SJCRH30 (cell line): ENCODE measurements at regions not wholly inside any gene's neighbourhood (a gene's known extent, or its start where the extent isn't known, plus 50 kb on each side); places are given as distances from the start of the nearest gene placed in this dataset.
"Not testable (repeated sequence)": the region's sequence is repeated elsewhere in the genome, so short reads cannot be mapped to it uniquely, and the experiment has no call there.

Source experiments
- DNase-seq, 2 experiments: peaks; one replicate each; pipeline ENCODE4 v3.0.0-alpha.2; 2015 to 2020
- H3K27ac ChIP-seq: fragments of 250-450 bp; sonication (Bioruptor Pico); 2 replicates; pipeline ENCODE4 v1.5.1; 2020; ENCODE audit warnings: mild to moderate bottlenecking, moderate library complexity
- H3K27me3 ChIP-seq: fragments of 250-450 bp; sonication (Bioruptor Pico); 2 replicates; pipeline ENCODE4 v1.5.1; 2020; ENCODE audit warnings: mild to moderate bottlenecking, moderate library complexity
- H3K36me3 ChIP-seq: fragments of 250-450 bp; sonication (Bioruptor Pico); 2 replicates; pipeline ENCODE4 v1.5.1; 2020; ENCODE audit warnings: mild to moderate bottlenecking, moderate library complexity
- H3K4me1 ChIP-seq: fragments of 250-450 bp; sonication (Bioruptor Pico); 2 replicates; pipeline ENCODE4 v1.5.1; 2020; ENCODE audit warnings: mild to moderate bottlenecking, moderate library complexity
- H3K4me3 ChIP-seq: fragments of 250-450 bp; sonication (Bioruptor Pico); 2 replicates; pipeline ENCODE4 v1.5.1; 2020; ENCODE audit warnings: mild to moderate bottlenecking, moderate library complexity
- H3K9me3 ChIP-seq: fragments of 250-450 bp; sonication (Bioruptor Pico); replicated peaks from 2 replicates; pipeline ENCODE4 v1.5.1; 2020; ENCODE audit warnings: mild to moderate bottlenecking, moderate library complexity

GRCh38 chr9:42239445-42240260 lies 56.2 kb downstream of the SPATA31A6 start:
- H3K4me3 ChIP-seq, H3K9me3 ChIP-seq, H3K36me3 ChIP-seq, H3K27me3 ChIP-seq, H3K4me1 ChIP-seq, H3K27ac ChIP-seq, DNase-seq: not testable (repeated sequence)

- H3K9me3 ChIP-seq, H3K36me3 ChIP-seq, H3K27ac ChIP-seq, H3K4me3 ChIP-seq, H3K4me1 ChIP-seq, DNase-seq, H3K27me3 ChIP-seq: not testable (repeated sequence)
Observed at GRCh38 chr9:42240261-42240579, 56.8 kb downstream of the SPATA31A6 start.

GRCh38 chr9:42243211-42243610 lies 59.8 kb downstream of the SPATA31A6 start:
- DNase-seq, H3K27me3 ChIP-seq, H3K9me3 ChIP-seq: not testable (repeated sequence)

GRCh38 chr9:42243822-42244221 lies 60.4 kb downstream of the SPATA31A6 start:
- H3K27ac ChIP-seq, DNase-seq, H3K27me3 ChIP-seq, H3K4me3 ChIP-seq, H3K36me3 ChIP-seq, H3K4me1 ChIP-seq, H3K9me3 ChIP-seq: not testable (repeated sequence)

More at GRCh38 chr9:42243211-42243610, 59.8 kb downstream of the SPATA31A6 start:
- not testable (repeated sequence) for H3K4me1 ChIP-seq, H3K4me3 ChIP-seq, H3K36me3 ChIP-seq, H3K27ac ChIP-seq

- not testable (repeated sequence) for H3K9me3 ChIP-seq, H3K27ac ChIP-seq, H3K4me1 ChIP-seq, DNase-seq, H3K27me3 ChIP-seq, H3K4me3 ChIP-seq, H3K36me3 ChIP-seq
Observed at GRCh38 chr9:42268729-42269128, 85.3 kb downstream of the SPATA31A6 start.

- H3K27ac ChIP-seq, H3K36me3 ChIP-seq, DNase-seq, H3K4me3 ChIP-seq, H3K9me3 ChIP-seq, H3K4me1 ChIP-seq, H3K27me3 ChIP-seq: not testable (repeated sequence)
Observed at GRCh38 chr9:42269171-42269570, 85.7 kb downstream of the SPATA31A6 start.

GRCh38 chr9:42273191-42273590 lies 89.7 kb downstream of the SPATA31A6 start:
- H3K4me3 ChIP-seq, H3K36me3 ChIP-seq, H3K27ac ChIP-seq, H3K9me3 ChIP-seq, H3K4me1 ChIP-seq, DNase-seq, H3K27me3 ChIP-seq: not testable (repeated sequence)

- no peaks in the 10 kb centered on the region for H3K4me1 ChIP-seq
- no peak overlapping the region for H3K4me3 ChIP-seq
- H3K9me3 ChIP-seq: no peaks in the 10 kb centered on the region
Observed at GRCh38 chr9:42275141-42275540, 91.7 kb downstream of the SPATA31A6 start.

GRCh38 chr9:42282531-42283178 lies 99.2 kb downstream of the SPATA31A6 start:
- not testable (repeated sequence) for H3K9me3 ChIP-seq, H3K36me3 ChIP-seq, H3K4me1 ChIP-seq, DNase-seq, H3K4me3 ChIP-seq, H3K27me3 ChIP-seq, H3K27ac ChIP-seq

More at GRCh38 chr9:42275141-42275540, 91.7 kb downstream of the SPATA31A6 start:
- no peaks in the 10 kb centered on the region for H3K27me3 ChIP-seq
- DNase-seq: no peak
- H3K36me3 ChIP-seq: no peaks in the 10 kb centered on the region
- H3K27ac ChIP-seq: no peak overlapping the region

GRCh38 chr9:42283179-42283543 lies 99.7 kb downstream of the SPATA31A6 start:
- H3K9me3 ChIP-seq, H3K4me3 ChIP-seq, H3K36me3 ChIP-seq, H3K27ac ChIP-seq, H3K27me3 ChIP-seq, H3K4me1 ChIP-seq, DNase-seq: not testable (repeated sequence)

- H3K36me3 ChIP-seq, H3K27ac ChIP-seq, H3K27me3 ChIP-seq, H3K9me3 ChIP-seq, H3K4me3 ChIP-seq, H3K4me1 ChIP-seq, DNase-seq: not testable (repeated sequence)
Observed at GRCh38 chr9:42286145-42286845, 102.8 kb downstream of the SPATA31A6 start.

- not testable (repeated sequence) for H3K27ac ChIP-seq, H3K27me3 ChIP-seq, H3K4me1 ChIP-seq, DNase-seq, H3K4me3 ChIP-seq, H3K36me3 ChIP-seq, H3K9me3 ChIP-seq
Observed at GRCh38 chr9:42288002-42288864, 104.8 kb downstream of the SPATA31A6 start.

GRCh38 chr9:42288865-42289229 lies 105.4 kb downstream of the SPATA31A6 start:
- not testable (repeated sequence) for H3K27ac ChIP-seq, H3K4me3 ChIP-seq, H3K27me3 ChIP-seq, H3K4me1 ChIP-seq, DNase-seq, H3K9me3 ChIP-seq, H3K36me3 ChIP-seq

- not testable (repeated sequence) for H3K4me3 ChIP-seq, H3K36me3 ChIP-seq, H3K27me3 ChIP-seq, H3K27ac ChIP-seq, DNase-seq, H3K9me3 ChIP-seq, H3K4me1 ChIP-seq
Observed at GRCh38 chr9:42300124-42300523, 116.7 kb downstream of the SPATA31A6 start.

GRCh38 chr9:42306625-42307024 lies 123.2 kb downstream of the SPATA31A6 start:
- H3K4me1 ChIP-seq, H3K9me3 ChIP-seq, H3K4me3 ChIP-seq, H3K27me3 ChIP-seq, H3K27ac ChIP-seq, H3K36me3 ChIP-seq: not testable (repeated sequence)
- peak; percentile 14 to 24 for DNase-seq
